Chondrocyte (in vitro differentiated cells): ENCODE measurements at regions not wholly inside any gene's neighbourhood (a gene's known extent, or its start where the extent isn't known, plus 50 kb on each side); places are given as distances from the start of the nearest gene placed in this dataset.

Source experiments
- DNase-seq: peaks from one replicate; pipeline ENCODE4 v3.0.0; 2021; ENCODE audit warnings: mixed read lengths, low spot score
- H3K27ac Mint-ChIP-seq: one replicate; pipeline ENCODE4 v1.8.0; 2021; ENCODE audit warnings: mild to moderate bottlenecking, moderate library complexity, mixed read lengths; ENCODE audit not compliant: unreplicated experiment
- H3K27me3 Mint-ChIP-seq: 2 replicates; pipeline ENCODE4 v1.8.0; 2021; ENCODE audit warnings: low read depth, mixed read lengths
- H3K36me3 Mint-ChIP-seq: 2 replicates; pipeline ENCODE4 v1.8.0; 2021; ENCODE audit warnings: low read depth, mixed read lengths
- H3K4me1 Mint-ChIP-seq: 2 replicates; pipeline ENCODE4 v1.8.0; 2021; ENCODE audit warnings: low read depth, mild to moderate bottlenecking, mixed read lengths
- H3K4me3 Mint-ChIP-seq: one replicate; pipeline ENCODE4 v1.8.0; 2021; ENCODE audit warnings: mild to moderate bottlenecking, moderate library complexity, mixed read lengths; ENCODE audit not compliant: unreplicated experiment
- H3K9me3 Mint-ChIP-seq: 2 replicates; pipeline ENCODE4 v1.8.0; 2021; ENCODE audit warnings: low read depth, mixed read lengths
- TF ChIP-seq, protein P1 (sequence below): fragments of 200-600 bp; sonication (generic); IDR thresholded peaks from 2 replicates; pipeline ENCODE4 v1.5.0; 2021; ENCODE audit warnings: antibody characterized with exemption, mild to moderate bottlenecking, moderate library complexity

DNA sequence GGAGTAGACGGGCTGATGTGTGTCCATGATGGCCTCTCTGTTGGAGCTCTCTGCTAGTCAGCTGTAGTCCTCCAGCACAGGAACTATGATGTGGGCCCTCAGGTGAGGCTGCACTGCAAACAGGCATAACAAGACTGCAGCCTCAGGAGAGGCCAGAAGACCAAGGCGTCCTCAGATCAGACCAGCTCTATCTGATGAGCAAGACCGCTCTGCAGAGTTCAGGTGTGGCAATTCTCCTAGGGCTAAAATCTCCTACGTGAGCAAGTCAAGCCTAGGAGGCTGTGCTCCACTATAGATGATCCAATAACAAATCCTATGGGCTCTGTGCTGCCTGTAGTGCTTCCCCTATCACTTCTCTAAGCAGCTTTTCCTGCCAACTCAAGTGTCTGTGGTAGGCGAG lies 633.4 kb upstream of the SYNCRIP start:
- Mint-ChIP-seq H3K27me3 (no peaks in the 10 kb centered on the region), H3K4me3 (no peak overlapping the region), H3K27ac (no peak overlapping the region), H3K4me1 (no peaks in the 10 kb centered on the region), H3K36me3 (no peaks in the 10 kb centered on the region), H3K9me3 (peaks cover 34% of the 10 kb centered on the region)
- TF ChIP-seq, protein P1, sequence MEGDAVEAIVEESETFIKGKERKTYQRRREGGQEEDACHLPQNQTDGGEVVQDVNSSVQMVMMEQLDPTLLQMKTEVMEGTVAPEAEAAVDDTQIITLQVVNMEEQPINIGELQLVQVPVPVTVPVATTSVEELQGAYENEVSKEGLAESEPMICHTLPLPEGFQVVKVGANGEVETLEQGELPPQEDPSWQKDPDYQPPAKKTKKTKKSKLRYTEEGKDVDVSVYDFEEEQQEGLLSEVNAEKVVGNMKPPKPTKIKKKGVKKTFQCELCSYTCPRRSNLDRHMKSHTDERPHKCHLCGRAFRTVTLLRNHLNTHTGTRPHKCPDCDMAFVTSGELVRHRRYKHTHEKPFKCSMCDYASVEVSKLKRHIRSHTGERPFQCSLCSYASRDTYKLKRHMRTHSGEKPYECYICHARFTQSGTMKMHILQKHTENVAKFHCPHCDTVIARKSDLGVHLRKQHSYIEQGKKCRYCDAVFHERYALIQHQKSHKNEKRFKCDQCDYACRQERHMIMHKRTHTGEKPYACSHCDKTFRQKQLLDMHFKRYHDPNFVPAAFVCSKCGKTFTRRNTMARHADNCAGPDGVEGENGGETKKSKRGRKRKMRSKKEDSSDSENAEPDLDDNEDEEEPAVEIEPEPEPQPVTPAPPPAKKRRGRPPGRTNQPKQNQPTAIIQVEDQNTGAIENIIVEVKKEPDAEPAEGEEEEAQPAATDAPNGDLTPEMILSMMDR = no peak
- DNase-seq = no peak

DNA sequence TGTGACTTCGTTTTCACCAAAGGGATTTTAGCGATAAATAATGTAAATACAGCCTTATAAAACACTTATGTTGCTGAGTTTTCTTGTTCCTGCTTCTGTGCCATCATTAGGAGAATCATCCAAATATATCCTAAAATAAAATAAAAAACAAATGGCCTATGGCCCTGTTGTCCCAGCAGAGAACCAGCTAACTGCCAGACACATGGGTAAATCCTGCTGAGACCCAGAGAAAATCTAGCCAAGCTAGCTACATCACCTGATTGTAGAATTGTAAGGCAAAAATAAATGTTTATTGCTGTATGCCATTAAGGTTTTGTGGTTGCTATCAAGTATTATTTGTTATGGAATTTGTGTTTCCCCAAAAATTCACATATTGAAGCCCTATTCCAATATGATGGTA lies 631.2 kb upstream of the SYNCRIP start:
- H3K36me3 Mint-ChIP-seq = no peaks in the 10 kb centered on the region
- no peak for DNase-seq
- H3K9me3 Mint-ChIP-seq = peaks cover 30% of the 10 kb centered on the region
- no peak overlapping the region for H3K27ac Mint-ChIP-seq
- TF ChIP-seq, protein P1 = no peak
- H3K4me1 Mint-ChIP-seq = no peaks in the 10 kb centered on the region
- H3K4me3 Mint-ChIP-seq = no peak overlapping the region
- no peaks in the 10 kb centered on the region for H3K27me3 Mint-ChIP-seq

DNA sequence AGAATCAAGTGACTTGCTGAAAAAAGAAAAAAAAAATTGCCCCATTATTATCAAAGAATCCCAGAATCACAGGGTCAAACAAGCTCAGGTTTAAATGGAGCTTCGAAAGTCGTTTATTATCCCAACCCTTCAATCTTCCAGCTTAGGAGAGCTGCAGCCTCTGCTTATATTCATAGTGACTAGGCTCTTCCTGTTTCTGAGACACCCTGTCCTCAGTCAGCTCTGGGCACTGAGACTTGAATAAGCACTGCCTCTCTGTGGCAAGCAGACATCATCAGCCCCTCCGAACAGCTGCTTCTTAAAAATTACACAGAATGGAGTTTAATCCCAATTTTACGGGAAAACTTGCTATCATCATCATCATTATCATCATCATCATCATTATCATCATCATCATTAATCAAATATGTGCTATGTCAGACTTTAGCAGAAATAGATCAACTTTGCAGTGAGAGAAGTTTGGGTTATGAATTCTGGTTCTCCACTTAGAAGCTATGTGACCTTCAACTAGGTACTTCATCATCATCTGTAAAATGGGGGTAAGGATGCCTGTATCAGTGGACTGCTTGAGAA lies 614.0 kb upstream of the SYNCRIP start:
- H3K4me3 Mint-ChIP-seq = no peak overlapping the region
- TF ChIP-seq, protein P1 = no peak
- H3K27me3 Mint-ChIP-seq = peaks cover 2% of the 10 kb centered on the region
- H3K9me3 Mint-ChIP-seq = no peaks in the 10 kb centered on the region
- no peaks in the 10 kb centered on the region for H3K4me1 Mint-ChIP-seq
- no peak overlapping the region for H3K27ac Mint-ChIP-seq
- no peak for DNase-seq
- H3K36me3 Mint-ChIP-seq = no peaks in the 10 kb centered on the region

DNA sequence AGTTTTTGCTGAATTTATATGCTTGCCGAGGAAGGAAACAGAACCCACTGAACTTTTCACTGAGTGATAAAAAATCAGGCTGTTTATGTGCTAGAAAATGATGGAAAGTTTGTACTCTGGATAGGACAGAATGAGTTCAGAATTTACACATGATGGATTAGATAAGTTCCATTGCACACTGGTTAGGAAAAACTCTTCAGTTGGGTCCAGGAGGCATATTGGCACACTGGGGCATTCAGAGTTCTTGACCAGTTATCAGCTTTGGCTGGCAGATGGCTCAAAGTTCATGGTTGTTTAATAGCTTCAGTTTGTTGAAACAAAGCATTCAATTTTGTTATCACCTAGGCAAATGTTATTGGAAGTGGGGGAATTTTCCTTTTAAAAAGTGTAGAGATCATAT lies 613.3 kb upstream of the SYNCRIP start:
- no peak overlapping the region for H3K4me3 Mint-ChIP-seq

DNA sequence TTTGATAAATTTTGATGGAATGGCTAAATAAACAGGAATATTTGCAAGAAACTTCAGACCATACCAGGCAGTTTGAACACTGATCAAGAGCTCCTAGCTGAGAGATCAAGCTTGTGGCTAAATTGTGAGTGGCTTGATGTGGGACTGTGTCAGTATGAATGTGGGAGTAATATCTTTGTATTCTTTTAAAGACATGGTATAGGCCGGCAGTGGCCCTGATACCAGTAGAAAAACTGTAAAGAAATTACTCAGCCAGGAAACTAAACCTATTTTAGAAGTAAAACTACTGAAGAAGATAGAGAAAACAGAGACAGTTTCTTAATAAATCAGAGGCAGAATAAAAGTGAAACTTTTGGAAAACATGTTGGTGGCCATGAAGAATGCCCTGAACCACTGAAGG lies 608.4 kb upstream of the SYNCRIP start:
- TF ChIP-seq, protein P1 = no peak
- Mint-ChIP-seq H3K9me3 (peaks cover 14% of the 10 kb centered on the region), H3K4me3 (no peak overlapping the region), H3K4me1 (no peaks in the 10 kb centered on the region), H3K36me3 (no peaks in the 10 kb centered on the region), H3K27ac (no peak overlapping the region), H3K27me3 (no peaks in the 10 kb centered on the region)
- DNase-seq = no peak

More for the DNA sequence above, 613.3 kb upstream of the SYNCRIP start:
- TF ChIP-seq, protein P1 = no peak
- DNase-seq = no peak
- no peaks in the 10 kb centered on the region for H3K36me3 Mint-ChIP-seq
- no peak overlapping the region for H3K27ac Mint-ChIP-seq
- H3K27me3 Mint-ChIP-seq = no peaks in the 10 kb centered on the region
- H3K4me1 Mint-ChIP-seq = no peaks in the 10 kb centered on the region
- no peaks in the 10 kb centered on the region for H3K9me3 Mint-ChIP-seq
